Panc1 (cell line): ENCODE measurements at regions not wholly inside any gene's neighbourhood (a gene's known extent, or its start where the extent isn't known, plus 50 kb on each side); places are given as distances from the start of the nearest gene placed in this dataset.

Experiments
- ATAC-seq: fragments of 200-7000 bp; cut with Tn5 transposase; 2 replicates; pipeline ENCODE4 v1.9.1; 2020; ENCODE audit warnings: mild to moderate bottlenecking, moderate library complexity
- BruUV-seq: library from RNA; stranded (reverse); fragments of 400-500 nt; replicated peaks from 2 replicates; lab custom pipeline; 2021; lab: Mats Ljungman, UMichigan
- CTCF ChIA-PET: fragments of 300-600 bp; sonication (Branson Sonifier 250); formaldehyde crosslinking; loops from one replicate; lab custom pipeline; 2022; ENCODE audit warnings: antibody characterized with exemption; lab: Charles Lee
- POLR2A ChIA-PET: fragments of 300-600 bp; sonication (Branson Sonifier 250); formaldehyde crosslinking; loops from one replicate; lab custom pipeline; 2022; ENCODE audit warnings: antibody characterized with exemption; lab: Charles Lee
- DNase-seq: peaks from one replicate; pipeline ENCODE4 v3.0.0-alpha.2; 2010; ENCODE audit warnings: low read depth, low spot score
- H3K27ac ChIP-seq: 2 replicates; pipeline ENCODE4 v1.5.1; 2011; ENCODE audit warnings: mild to moderate bottlenecking, low read length, inconsistent platforms
- H3K27me3 ChIP-seq: fragments of 200-500 bp; sonication (Bioruptor generic); 2 replicates; pipeline ENCODE4 v1.6.0; 2014; ENCODE audit warnings: low read length, inconsistent platforms; ENCODE audit not compliant: control insufficient read depth, insufficient read depth
- H3K36me3 ChIP-seq: fragments of 200-500 bp; sonication (Bioruptor generic); 2 replicates; pipeline ENCODE4 v1.5.1; 2014; ENCODE audit warnings: inconsistent platforms, mild to moderate bottlenecking, low read length, moderate library complexity; ENCODE audit not compliant: control insufficient read depth, insufficient read depth
- H3K4me1 ChIP-seq: 2 replicates; pipeline ENCODE4 v1.5.1; 2011; ENCODE audit warnings: inconsistent platforms, mild to moderate bottlenecking, low read length, moderate library complexity; ENCODE audit not compliant: control insufficient read depth, insufficient read depth
- H3K4me3 ChIP-seq, 2 experiments: 2 replicates each; pipeline ENCODE4 v1.5.1; 2011 to 2012; ENCODE audit warnings: low read depth in 2 of 2, low read length in 2 of 2, mild to moderate bottlenecking in 2 of 2, inconsistent platforms in 1 of 2, moderate library complexity in 1 of 2
- H3K9me3 ChIP-seq: fragments of 200-500 bp; sonication (Bioruptor generic); 2 replicates; pipeline ENCODE4 v1.5.1; 2014; ENCODE audit warnings: low read depth, mild to moderate bottlenecking, inconsistent platforms, low read length, moderate library complexity; ENCODE audit not compliant: control insufficient read depth, insufficient read depth
- POLR2AphosphoS5 ChIP-seq: IDR thresholded peaks from 2 replicates; pipeline ENCODE4 v1.6.1; 2012; ENCODE audit warnings: mild to moderate bottlenecking, low read depth, low read length, moderate library complexity
- SIN3A ChIP-seq: IDR thresholded peaks from 2 replicates; pipeline ENCODE4 v1.6.1; 2012; ENCODE audit warnings: low read depth, mild to moderate bottlenecking, low read length, moderate library complexity, borderline replicate concordance; ENCODE audit not compliant: insufficient read depth
- TCF7L2 ChIP-seq: IDR thresholded peaks from 2 replicates; pipeline ENCODE4 v1.6.1; 2011; ENCODE audit warnings: mild to moderate bottlenecking, low read depth, low read length, inconsistent platforms
- in situ Hi-C: cut with HindIII; loops from 2 replicates; pipeline ENCODE4 v1.10.0; 2016; ENCODE audit warnings: low sequenced_read_pairs, low pct_unique_long_range_greater_than_20kb
- intact Hi-C: fragments of 100-400 bp; cut with micrococcal nuclease; formaldehyde crosslinking; loops from one replicate; pipeline ENCODE4 v1.10.0; 2022; ENCODE audit not compliant: unreplicated experiment
- TF ChIP-seq, protein P1 (sequence below): fragments of 450-650 bp; IDR thresholded peaks from 2 replicates; pipeline ENCODE4 v1.5.1; 2017; ENCODE audit warnings: mild to moderate bottlenecking
- TF ChIP-seq, protein P2 (sequence below), 2 experiments: IDR thresholded peaks; 2 replicates each; pipeline ENCODE4 v1.6.1; 2011 to 2012; ENCODE audit warnings: low read depth in 2 of 2, control low read depth in 1 of 2, low read length in 1 of 2, mild to moderate bottlenecking in 1 of 2, moderate library complexity in 1 of 2; ENCODE audit not compliant: insufficient read depth in 1 of 2

DNA sequence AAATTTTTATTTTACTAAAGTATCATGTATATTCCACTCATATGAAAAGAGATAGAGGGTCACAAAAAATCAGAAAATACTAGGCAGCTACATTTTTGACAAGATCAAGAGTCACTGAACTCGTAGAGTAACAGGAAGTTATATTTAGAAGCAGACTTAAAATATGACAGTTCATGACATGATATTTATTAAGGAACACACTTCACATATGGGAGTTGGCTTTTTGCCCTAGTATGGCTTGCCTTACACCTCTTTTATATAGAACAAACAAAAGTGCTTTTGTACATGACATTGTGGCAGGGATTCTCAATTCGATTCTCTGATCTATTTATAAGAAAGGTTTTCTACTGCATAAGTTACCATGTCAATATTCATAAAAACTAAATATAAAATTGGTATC is 80.1 kb upstream of the GBE1 start:
- DNase-seq (no peak), ATAC-seq (no peak)
- no TSS peak for BruUV-seq
- no peaks in the 10 kb centered on the region for H3K9me3 ChIP-seq
- TF ChIP-seq TCF7L2 (no peak), SIN3A (no peak), POLR2AphosphoS5 (no peak)
- TF ChIP-seq, protein P1, sequence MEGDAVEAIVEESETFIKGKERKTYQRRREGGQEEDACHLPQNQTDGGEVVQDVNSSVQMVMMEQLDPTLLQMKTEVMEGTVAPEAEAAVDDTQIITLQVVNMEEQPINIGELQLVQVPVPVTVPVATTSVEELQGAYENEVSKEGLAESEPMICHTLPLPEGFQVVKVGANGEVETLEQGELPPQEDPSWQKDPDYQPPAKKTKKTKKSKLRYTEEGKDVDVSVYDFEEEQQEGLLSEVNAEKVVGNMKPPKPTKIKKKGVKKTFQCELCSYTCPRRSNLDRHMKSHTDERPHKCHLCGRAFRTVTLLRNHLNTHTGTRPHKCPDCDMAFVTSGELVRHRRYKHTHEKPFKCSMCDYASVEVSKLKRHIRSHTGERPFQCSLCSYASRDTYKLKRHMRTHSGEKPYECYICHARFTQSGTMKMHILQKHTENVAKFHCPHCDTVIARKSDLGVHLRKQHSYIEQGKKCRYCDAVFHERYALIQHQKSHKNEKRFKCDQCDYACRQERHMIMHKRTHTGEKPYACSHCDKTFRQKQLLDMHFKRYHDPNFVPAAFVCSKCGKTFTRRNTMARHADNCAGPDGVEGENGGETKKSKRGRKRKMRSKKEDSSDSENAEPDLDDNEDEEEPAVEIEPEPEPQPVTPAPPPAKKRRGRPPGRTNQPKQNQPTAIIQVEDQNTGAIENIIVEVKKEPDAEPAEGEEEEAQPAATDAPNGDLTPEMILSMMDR = no peak
- TF ChIP-seq, protein P2, sequence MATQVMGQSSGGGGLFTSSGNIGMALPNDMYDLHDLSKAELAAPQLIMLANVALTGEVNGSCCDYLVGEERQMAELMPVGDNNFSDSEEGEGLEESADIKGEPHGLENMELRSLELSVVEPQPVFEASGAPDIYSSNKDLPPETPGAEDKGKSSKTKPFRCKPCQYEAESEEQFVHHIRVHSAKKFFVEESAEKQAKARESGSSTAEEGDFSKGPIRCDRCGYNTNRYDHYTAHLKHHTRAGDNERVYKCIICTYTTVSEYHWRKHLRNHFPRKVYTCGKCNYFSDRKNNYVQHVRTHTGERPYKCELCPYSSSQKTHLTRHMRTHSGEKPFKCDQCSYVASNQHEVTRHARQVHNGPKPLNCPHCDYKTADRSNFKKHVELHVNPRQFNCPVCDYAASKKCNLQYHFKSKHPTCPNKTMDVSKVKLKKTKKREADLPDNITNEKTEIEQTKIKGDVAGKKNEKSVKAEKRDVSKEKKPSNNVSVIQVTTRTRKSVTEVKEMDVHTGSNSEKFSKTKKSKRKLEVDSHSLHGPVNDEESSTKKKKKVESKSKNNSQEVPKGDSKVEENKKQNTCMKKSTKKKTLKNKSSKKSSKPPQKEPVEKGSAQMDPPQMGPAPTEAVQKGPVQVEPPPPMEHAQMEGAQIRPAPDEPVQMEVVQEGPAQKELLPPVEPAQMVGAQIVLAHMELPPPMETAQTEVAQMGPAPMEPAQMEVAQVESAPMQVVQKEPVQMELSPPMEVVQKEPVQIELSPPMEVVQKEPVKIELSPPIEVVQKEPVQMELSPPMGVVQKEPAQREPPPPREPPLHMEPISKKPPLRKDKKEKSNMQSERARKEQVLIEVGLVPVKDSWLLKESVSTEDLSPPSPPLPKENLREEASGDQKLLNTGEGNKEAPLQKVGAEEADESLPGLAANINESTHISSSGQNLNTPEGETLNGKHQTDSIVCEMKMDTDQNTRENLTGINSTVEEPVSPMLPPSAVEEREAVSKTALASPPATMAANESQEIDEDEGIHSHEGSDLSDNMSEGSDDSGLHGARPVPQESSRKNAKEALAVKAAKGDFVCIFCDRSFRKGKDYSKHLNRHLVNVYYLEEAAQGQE (IDR thresholded peaks at IDR 0.05; ENCODE audit: insufficient read depth in 1 of 2, low read depth in 2 of 2, low read length in 1 of 2) = no peak
- intact Hi-C loops = no loop called here
- no peak overlapping the region for H3K4me3 ChIP-seq
- in situ Hi-C loops = no loop called here
- H3K4me1 ChIP-seq = no peaks in the 10 kb centered on the region
- CTCF ChIA-PET = no interaction called here
- no peak overlapping the region for H3K27ac ChIP-seq
- H3K36me3 ChIP-seq = no peaks in the 10 kb centered on the region
- no peaks in the 10 kb centered on the region for H3K27me3 ChIP-seq
- POLR2A ChIA-PET = no interaction called here

DNA sequence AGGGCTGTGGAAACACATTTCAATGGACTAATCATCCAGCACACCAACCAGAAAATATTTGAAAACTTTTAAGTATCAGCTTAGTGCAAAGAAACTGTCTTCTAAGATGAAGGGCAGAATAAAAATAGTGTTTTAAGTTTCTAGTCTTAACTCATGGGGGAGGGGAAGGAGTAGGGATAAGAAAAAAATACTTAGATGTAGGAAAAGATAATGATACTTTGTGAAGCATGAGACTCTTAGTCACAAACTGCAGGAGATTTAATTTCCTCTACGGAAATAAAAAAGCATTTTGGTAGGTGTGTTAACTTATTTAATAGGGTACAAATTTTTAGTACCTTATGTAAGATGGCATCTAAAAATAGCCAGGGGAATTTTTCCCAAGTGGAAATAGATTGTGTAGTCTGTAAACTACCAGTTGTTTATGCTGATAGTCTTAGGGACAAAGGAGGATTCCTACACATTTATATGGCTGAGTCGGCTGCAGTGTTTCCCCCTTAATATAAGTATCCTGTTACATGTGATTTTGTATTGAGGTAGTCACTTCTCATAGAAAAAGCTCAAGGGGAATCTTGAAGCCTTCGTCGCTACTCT is 78.2 kb upstream of the GBE1 start:
- no TSS peak for BruUV-seq
- Histone ChIP-seq H3K36me3 (no peaks in the 10 kb centered on the region), H3K9me3 (no peaks in the 10 kb centered on the region), H3K4me3 (no peak overlapping the region), H3K4me1 (no peaks in the 10 kb centered on the region), H3K27me3 (no peaks in the 10 kb centered on the region), H3K27ac (no peak overlapping the region)
- no peak for TF ChIP-seq TCF7L2
- TF ChIP-seq SIN3A = no peak
- TF ChIP-seq POLR2AphosphoS5 = no peak
- TF ChIP-seq, protein P2 (IDR thresholded peaks at IDR 0.05; ENCODE audit: insufficient read depth in 1 of 2, low read depth in 2 of 2, low read length in 1 of 2) = no peak
- TF ChIP-seq, protein P1 = no peak
- ChIA-PET CTCF (no interaction called here), POLR2A (no interaction called here)
- ATAC-seq = no peak
- DNase-seq = no peak
- intact Hi-C loops = no loop called here
- in situ Hi-C loops = no loop called here
